Lower leg skin (tissue), 3 donors: ENCODE measurements at regions not wholly inside any gene's neighbourhood (a gene's known extent, or its start where the extent isn't known, plus 50 kb on each side); places are given as distances from the start of the nearest gene placed in this dataset.

Source experiments
- POLR2A ChIP-seq, 2 donors: fragments of 450-650 bp; IDR thresholded peaks; one replicate each; pipeline ENCODE4 v1.6.1; 2016 to 2017; ENCODE audit warnings: antibody characterized with exemption in 2 of 2, mild to moderate bottlenecking in 1 of 2, moderate library complexity in 1 of 2
- TF ChIP-seq, protein P1 (sequence below), 3 donors: fragments of 450-650 bp; IDR thresholded peaks; one replicate each; pipeline ENCODE4 v1.5.1; 2016; ENCODE audit warnings: antibody characterized with exemption in 3 of 3, mild to moderate bottlenecking in 3 of 3, moderate library complexity in 2 of 3

DNA sequence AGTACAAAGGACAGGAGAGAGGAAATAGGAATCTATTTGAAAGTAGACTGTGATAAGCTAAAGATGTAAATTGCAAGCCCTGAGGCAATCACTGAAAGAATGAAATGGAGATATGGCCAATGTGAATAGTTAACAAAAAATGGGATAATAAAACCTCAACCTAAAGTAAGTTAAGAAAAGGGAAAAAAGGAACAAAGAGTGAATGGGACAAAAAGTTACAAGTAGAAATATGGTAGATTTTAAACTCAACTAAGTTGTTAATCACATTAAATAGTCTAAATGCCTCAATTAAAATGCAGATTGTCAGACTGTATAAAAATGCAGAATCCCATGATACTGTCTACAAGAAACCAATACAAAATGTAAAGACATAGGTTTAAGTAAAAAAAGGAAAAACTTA, 165.2 kb upstream of the RBMS1 start:
- TF ChIP-seq POLR2A (IDR thresholded peaks at IDR 0.05): no peak
- TF ChIP-seq, protein P1, sequence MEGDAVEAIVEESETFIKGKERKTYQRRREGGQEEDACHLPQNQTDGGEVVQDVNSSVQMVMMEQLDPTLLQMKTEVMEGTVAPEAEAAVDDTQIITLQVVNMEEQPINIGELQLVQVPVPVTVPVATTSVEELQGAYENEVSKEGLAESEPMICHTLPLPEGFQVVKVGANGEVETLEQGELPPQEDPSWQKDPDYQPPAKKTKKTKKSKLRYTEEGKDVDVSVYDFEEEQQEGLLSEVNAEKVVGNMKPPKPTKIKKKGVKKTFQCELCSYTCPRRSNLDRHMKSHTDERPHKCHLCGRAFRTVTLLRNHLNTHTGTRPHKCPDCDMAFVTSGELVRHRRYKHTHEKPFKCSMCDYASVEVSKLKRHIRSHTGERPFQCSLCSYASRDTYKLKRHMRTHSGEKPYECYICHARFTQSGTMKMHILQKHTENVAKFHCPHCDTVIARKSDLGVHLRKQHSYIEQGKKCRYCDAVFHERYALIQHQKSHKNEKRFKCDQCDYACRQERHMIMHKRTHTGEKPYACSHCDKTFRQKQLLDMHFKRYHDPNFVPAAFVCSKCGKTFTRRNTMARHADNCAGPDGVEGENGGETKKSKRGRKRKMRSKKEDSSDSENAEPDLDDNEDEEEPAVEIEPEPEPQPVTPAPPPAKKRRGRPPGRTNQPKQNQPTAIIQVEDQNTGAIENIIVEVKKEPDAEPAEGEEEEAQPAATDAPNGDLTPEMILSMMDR (IDR thresholded peaks at IDR 0.05): no peak
